Endothelial cell (in vitro differentiated cells): ENCODE measurements at regions not wholly inside any gene's neighbourhood (a gene's known extent, or its start where the extent isn't known, plus 50 kb on each side); places are given as distances from the start of the nearest gene placed in this dataset.

Source experiments
- DNase-seq: peaks from one replicate; pipeline ENCODE4 v3.0.0; 2021; ENCODE audit warnings: low spot score
- H3K27ac Mint-ChIP-seq: one replicate; pipeline ENCODE4 v1.8.0; 2021; ENCODE audit warnings: mixed read lengths, inconsistent platforms; ENCODE audit not compliant: unreplicated experiment
- H3K27me3 Mint-ChIP-seq: one replicate; pipeline ENCODE4 v1.8.0; 2021; ENCODE audit warnings: mild to moderate bottlenecking, moderate library complexity, mixed read lengths, inconsistent platforms; ENCODE audit not compliant: unreplicated experiment
- H3K36me3 Mint-ChIP-seq: one replicate; pipeline ENCODE4 v1.8.0; 2021; ENCODE audit warnings: mild to moderate bottlenecking, low read depth, mixed read lengths, inconsistent platforms; ENCODE audit not compliant: unreplicated experiment
- H3K4me1 Mint-ChIP-seq: one replicate; pipeline ENCODE4 v1.8.0; 2021; ENCODE audit warnings: mild to moderate bottlenecking, mixed read lengths, inconsistent platforms; ENCODE audit not compliant: unreplicated experiment
- H3K4me3 Mint-ChIP-seq: one replicate; pipeline ENCODE4 v1.8.0; 2021; ENCODE audit warnings: mild to moderate bottlenecking, mixed read lengths, inconsistent platforms; ENCODE audit not compliant: unreplicated experiment
- H3K9me3 Mint-ChIP-seq: one replicate; pipeline ENCODE4 v1.8.0; 2021; ENCODE audit warnings: mixed read lengths, inconsistent platforms; ENCODE audit not compliant: unreplicated experiment
- CTCF ChIP-seq: fragments of 200-600 bp; sonication (generic); IDR thresholded peaks from one replicate; pipeline ENCODE4 v1.5.0; 2021; ENCODE audit warnings: antibody characterized with exemption; ENCODE audit not compliant: unreplicated experiment

- Mint-ChIP-seq H3K36me3 (no peaks in the 10 kb centered on the region), H3K4me3 (no peak overlapping the region), H3K9me3 (no peaks in the 10 kb centered on the region), H3K27ac (no peak overlapping the region), H3K27me3 (no peaks in the 10 kb centered on the region), H3K4me1 (peaks cover 5% of the 10 kb centered on the region)
- no peak for DNase-seq
- TF ChIP-seq CTCF: no peak
Observed at GRCh38 chr19:30898353-30899103, 450.7 kb downstream of the TSHZ3 start.

- H3K27me3 Mint-ChIP-seq: no peaks in the 10 kb centered on the region
- peaks cover 5% of the 10 kb centered on the region for H3K4me1 Mint-ChIP-seq
- no peak overlapping the region for H3K27ac Mint-ChIP-seq
- no peak for TF ChIP-seq CTCF
- no peak for DNase-seq
- no peaks in the 10 kb centered on the region for H3K9me3 Mint-ChIP-seq
- no peaks in the 10 kb centered on the region for H3K36me3 Mint-ChIP-seq
- H3K4me3 Mint-ChIP-seq: no peak overlapping the region
Observed at GRCh38 chr19:30897553-30897952, 451.7 kb downstream of the TSHZ3 start.

GRCh38 chr19:30897034-30897433 is 452.2 kb downstream of the TSHZ3 start:
- Mint-ChIP-seq H3K4me1 (peaks cover 5% of the 10 kb centered on the region), H3K4me3 (no peak overlapping the region), H3K27ac (no peak overlapping the region)

GRCh38 chr19:30896554-30896953 is 452.7 kb downstream of the TSHZ3 start:
- no peaks in the 10 kb centered on the region for H3K27me3 Mint-ChIP-seq
- H3K9me3 Mint-ChIP-seq: no peaks in the 10 kb centered on the region
- no peak for TF ChIP-seq CTCF
- H3K4me1 Mint-ChIP-seq: peaks cover 5% of the 10 kb centered on the region
- no peak for DNase-seq
- H3K4me3 Mint-ChIP-seq: no peak overlapping the region
- no peaks in the 10 kb centered on the region for H3K36me3 Mint-ChIP-seq
- no peak overlapping the region for H3K27ac Mint-ChIP-seq

More at GRCh38 chr19:30897034-30897433, 452.2 kb downstream of the TSHZ3 start:
- Mint-ChIP-seq H3K9me3 (no peaks in the 10 kb centered on the region), H3K27me3 (no peaks in the 10 kb centered on the region), H3K36me3 (no peaks in the 10 kb centered on the region)
- TF ChIP-seq CTCF: no peak
- no peak for DNase-seq

- Mint-ChIP-seq H3K27me3 (no peaks in the 10 kb centered on the region), H3K9me3 (no peaks in the 10 kb centered on the region), H3K4me1 (peaks cover 5% of the 10 kb centered on the region), H3K27ac (no peak overlapping the region), H3K36me3 (no peaks in the 10 kb centered on the region), H3K4me3 (no peak overlapping the region)
- DNase-seq: no peak
- no peak for TF ChIP-seq CTCF
Observed at GRCh38 chr19:30895946-30896345, 453.3 kb downstream of the TSHZ3 start.
